ENCODE measurements at regions not wholly inside any gene's neighbourhood (a gene's known extent, or its start where the extent isn't known, plus 50 kb on each side); places are given as distances from the start of the nearest gene placed in this dataset.

- peak; percentile 86 for TF ChIP-seq CTCF (IDR thresholded peaks at IDR 0.05; ENCODE audit: low read depth, low read length, missing control alignments)
- H3K4me3 ChIP-seq (ENCODE audit: low read depth, low read length), result no peak overlapping the region
- in situ Hi-C loops (cut with HindIII; ENCODE audit: low sequenced_read_pairs), result no loop called here
- DNase-seq (ENCODE audit: low read depth), result peak; percentile 60
Measured at GRCh38 chr4:43132010-43132582, 239.6 kb downstream of the GRXCR1 start.

- no peak for TF ChIP-seq CTCF (IDR thresholded peaks at IDR 0.05; ENCODE audit: low read depth, low read length, missing control alignments)
- no peak for DNase-seq (ENCODE audit: low read depth)
- in situ Hi-C loops (cut with HindIII; ENCODE audit: low sequenced_read_pairs), result no loop called here
- no peak overlapping the region for H3K4me3 ChIP-seq (ENCODE audit: low read depth, low read length)
Measured at GRCh38 chr4:43133566-43133965, 241.1 kb downstream of the GRXCR1 start.

GRCh38 chr4:43136752-43137151 lies 244.2 kb downstream of the GRXCR1 start:
- no peak for TF ChIP-seq CTCF (IDR thresholded peaks at IDR 0.05; ENCODE audit: low read depth, low read length, missing control alignments)
- in situ Hi-C loops (cut with HindIII; ENCODE audit: low sequenced_read_pairs), result no loop called here
- DNase-seq (ENCODE audit: low read depth), result no peak
- H3K4me3 ChIP-seq (ENCODE audit: low read depth, low read length), result no peak overlapping the region

- no peak for DNase-seq (ENCODE audit: low read depth)
- in situ Hi-C loops (cut with HindIII; ENCODE audit: low sequenced_read_pairs), result no loop called here
- no peak for TF ChIP-seq CTCF (IDR thresholded peaks at IDR 0.05; ENCODE audit: low read depth, low read length, missing control alignments)
- H3K4me3 ChIP-seq (ENCODE audit: low read depth, low read length), result no peak overlapping the region
Measured at GRCh38 chr4:43146198-43146597, 253.7 kb downstream of the GRXCR1 start.

GRCh38 chr4:43148481-43148880 lies 256.0 kb downstream of the GRXCR1 start:
- TF ChIP-seq CTCF (IDR thresholded peaks at IDR 0.05; ENCODE audit: low read depth, low read length, missing control alignments), result no peak
- no peak overlapping the region for H3K4me3 ChIP-seq (ENCODE audit: low read depth, low read length)
- in situ Hi-C loops (cut with HindIII; ENCODE audit: low sequenced_read_pairs), result no loop called here
- no peak for DNase-seq (ENCODE audit: low read depth)

- DNase-seq (ENCODE audit: low read depth), result no peak
- TF ChIP-seq CTCF (IDR thresholded peaks at IDR 0.05; ENCODE audit: low read depth, low read length, missing control alignments), result no peak
- in situ Hi-C loops (cut with HindIII; ENCODE audit: low sequenced_read_pairs), result no loop called here
- no peak overlapping the region for H3K4me3 ChIP-seq (ENCODE audit: low read depth, low read length)
Measured at GRCh38 chr4:43163101-43163792, 270.7 kb downstream of the GRXCR1 start.
